ENCODE measurements at regions not wholly inside any gene's neighbourhood (a gene's known extent, or its start where the extent isn't known, plus 50 kb on each side); places are given as distances from the start of the nearest gene placed in this dataset.

DNA sequence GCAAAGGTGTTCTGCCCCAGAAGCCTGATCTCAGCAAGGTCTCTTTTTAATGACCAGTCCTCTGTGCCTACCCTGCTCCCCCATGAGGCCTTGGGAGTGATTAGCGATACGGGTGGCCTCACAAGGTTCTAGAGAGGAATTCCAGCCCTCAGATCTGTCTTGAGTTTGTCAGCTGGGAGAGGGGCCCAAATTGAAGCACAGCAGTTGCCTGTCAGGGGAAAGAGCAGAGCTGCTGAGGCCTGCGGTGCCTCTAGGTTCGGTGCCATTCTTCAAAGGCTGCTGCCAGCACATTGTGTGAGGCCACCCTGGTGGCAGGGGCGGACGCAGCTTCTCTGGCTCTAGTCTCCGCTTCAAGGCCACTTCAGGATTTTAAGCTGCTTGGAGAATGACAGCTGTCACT, 85.7 kb upstream of the GRIA1 start:
- TF ChIP-seq POLR2AphosphoS5 (IDR thresholded peaks at IDR 0.05) = no peak
- TF ChIP-seq, protein P1, sequence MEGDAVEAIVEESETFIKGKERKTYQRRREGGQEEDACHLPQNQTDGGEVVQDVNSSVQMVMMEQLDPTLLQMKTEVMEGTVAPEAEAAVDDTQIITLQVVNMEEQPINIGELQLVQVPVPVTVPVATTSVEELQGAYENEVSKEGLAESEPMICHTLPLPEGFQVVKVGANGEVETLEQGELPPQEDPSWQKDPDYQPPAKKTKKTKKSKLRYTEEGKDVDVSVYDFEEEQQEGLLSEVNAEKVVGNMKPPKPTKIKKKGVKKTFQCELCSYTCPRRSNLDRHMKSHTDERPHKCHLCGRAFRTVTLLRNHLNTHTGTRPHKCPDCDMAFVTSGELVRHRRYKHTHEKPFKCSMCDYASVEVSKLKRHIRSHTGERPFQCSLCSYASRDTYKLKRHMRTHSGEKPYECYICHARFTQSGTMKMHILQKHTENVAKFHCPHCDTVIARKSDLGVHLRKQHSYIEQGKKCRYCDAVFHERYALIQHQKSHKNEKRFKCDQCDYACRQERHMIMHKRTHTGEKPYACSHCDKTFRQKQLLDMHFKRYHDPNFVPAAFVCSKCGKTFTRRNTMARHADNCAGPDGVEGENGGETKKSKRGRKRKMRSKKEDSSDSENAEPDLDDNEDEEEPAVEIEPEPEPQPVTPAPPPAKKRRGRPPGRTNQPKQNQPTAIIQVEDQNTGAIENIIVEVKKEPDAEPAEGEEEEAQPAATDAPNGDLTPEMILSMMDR (IDR thresholded peaks at IDR 0.05) = no peak
